Heart right ventricle (tissue), 16 donors: ENCODE measurements at regions not wholly inside any gene's neighbourhood (a gene's known extent, or its start where the extent isn't known, plus 50 kb on each side); places are given as distances from the start of the nearest gene placed in this dataset.

Experiments used
- ATAC-seq, 8 donors: fragments of 200-7000 bp; cut with Tn5 transposase; one replicate each; pipeline ENCODE4 v1.9.1; 2020; ENCODE audit warnings: mild to moderate bottlenecking in 8 of 8, moderate library complexity in 8 of 8, moderate number of reproducible peaks in 1 of 8
- DNase-seq, 2 donors: peaks; one replicate each; pipeline ENCODE4 v3.0.0-alpha.2; 2020
- H3K27ac ChIP-seq, 10 donors: fragments of 200-600 bp; sonication (generic) in 2 of 10; one replicate each; pipeline versions ENCODE4 v1.5.0 to v1.8.0; 2020 to 2022; ENCODE audit warnings: mild to moderate bottlenecking in 3 of 10
- H3K27me3 ChIP-seq, 7 donors: fragments of 200-600 bp; one replicate each; pipeline ENCODE4 v1.8.0; 2021 to 2022; ENCODE audit warnings: mild to moderate bottlenecking in 2 of 7
- H3K36me3 ChIP-seq, 9 donors: fragments of 200-600 bp; sonication (generic) in 1 of 9; one replicate each; pipeline versions ENCODE4 v1.5.0 to v1.8.0; 2020 to 2022; ENCODE audit warnings: mild to moderate bottlenecking in 2 of 9
- H3K4me1 ChIP-seq, 9 donors: fragments of 200-600 bp; sonication (generic) in 1 of 9; one replicate each; pipeline versions ENCODE4 v1.5.0 to v1.8.0; 2020 to 2022; ENCODE audit warnings: mild to moderate bottlenecking in 4 of 9
- H3K4me3 ChIP-seq, 10 donors: fragments of 200-600 bp; sonication (generic) in 2 of 10; one replicate each; pipeline versions ENCODE4 v1.5.0 to v1.8.0; 2020 to 2022; ENCODE audit warnings: mild to moderate bottlenecking in 7 of 10, moderate library complexity in 2 of 10
- H3K9me3 ChIP-seq, 11 donors: fragments of 200-600 bp in 10 of 11; sonication (generic) in 2 of 11; one replicate each; pipeline versions ENCODE4 v1.5.0 to v1.8.0; 2013 to 2022; ENCODE audit warnings: mild to moderate bottlenecking in 2 of 11, control low read depth in 1 of 11, moderate library complexity in 1 of 11
- WGBS, 2 donors: extraction: QIAGEN DNeasy Blood & Tissue Kit; methylation state at CpG; one replicate each; pipeline ENCODE4 v1.1.7; 2013; ENCODE audit warnings: inconsistent platforms in 1 of 2; 5-methylcytosine and 5-hydroxymethylcytosine counted together
- intact Hi-C, 10 donors: fragments of 100-400 bp; cut with DNase I; formaldehyde crosslinking; loops; one replicate each; pipeline versions ENCODE4 v1.11.1 to v1.14.2; 2022
- TF ChIP-seq, protein P1 (sequence below), 9 donors: fragments of 200-600 bp; sonication (generic) in 2 of 9; IDR thresholded peaks; one replicate each; pipeline versions ENCODE4 v1.5.0 to v1.8.0; 2021 to 2022; ENCODE audit warnings: antibody characterized with exemption in 9 of 9, mild to moderate bottlenecking in 5 of 9, moderate library complexity in 1 of 9
- donor health status: Arrhythmogenic right ventricular cardiomyopathy.
- donor health status: ischemic (EF 13 %, LVEDD 7.1; RV severe dilation, severe dysfunction).
- donor health status: healthy with polysubstance abuse.
- donor health status: DM: no; HTN: yes; CAD: no.
- donor health status: DM: no; HTN: no; CAD: no.
- donor health status: ischemic (EF 25% LVEDD 6.9; RV normal size, moderate dysfunction).
- donor health status: ischemic (EF 25% LVEDD 5.7; RV mildly dilated, moderate dysfunction).
- donor health status: healthy.
- donor health status: DM: yes; HTN: yes; CAD: no.
- donor health status: Ischemic cardiomyopathy.
- donor health status: ischemic (EF 35%, LVEDD 5.7; RV mildly dilated, moderate dysfunction).
- donor health status: nonischemic (EF 11% LVEDD 7.7; RV severe dilation, severe dysfunction).
- donor health status: DM: yes; HTN: yes; CAD: no.
- donor health status: PGD.
- donor health status: ischemic (EF 29% LVEDD 5.4; RV normal size, mild dysfunction).
- donor health status: nonischemic (EF 23%, LVEDD 6.1; RV moderate dilation, normal function).

DNA sequence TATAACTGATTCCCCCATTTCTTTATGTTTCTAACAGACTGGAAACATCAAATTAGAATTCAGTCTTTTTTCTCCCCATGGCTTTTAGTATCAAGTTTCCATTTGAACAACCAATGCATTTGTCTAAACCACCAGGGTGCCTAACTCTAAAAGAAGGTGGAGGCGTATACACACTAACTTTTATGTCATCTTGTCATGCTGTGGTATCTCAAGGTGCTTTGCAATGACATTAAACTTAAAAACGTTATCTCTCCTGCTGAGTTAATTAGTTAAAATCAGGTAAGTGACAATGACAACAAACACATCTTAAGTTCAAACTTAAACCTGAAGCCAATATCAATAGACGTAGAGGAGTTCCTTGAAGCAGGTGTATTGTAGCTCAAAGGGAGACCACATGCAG, 1001.7 kb downstream of the PCDH17 start:
- H3K27ac ChIP-seq: no peak overlapping the region
- no peaks in the 10 kb centered on the region for H3K4me1 ChIP-seq
- TF ChIP-seq, protein P1, sequence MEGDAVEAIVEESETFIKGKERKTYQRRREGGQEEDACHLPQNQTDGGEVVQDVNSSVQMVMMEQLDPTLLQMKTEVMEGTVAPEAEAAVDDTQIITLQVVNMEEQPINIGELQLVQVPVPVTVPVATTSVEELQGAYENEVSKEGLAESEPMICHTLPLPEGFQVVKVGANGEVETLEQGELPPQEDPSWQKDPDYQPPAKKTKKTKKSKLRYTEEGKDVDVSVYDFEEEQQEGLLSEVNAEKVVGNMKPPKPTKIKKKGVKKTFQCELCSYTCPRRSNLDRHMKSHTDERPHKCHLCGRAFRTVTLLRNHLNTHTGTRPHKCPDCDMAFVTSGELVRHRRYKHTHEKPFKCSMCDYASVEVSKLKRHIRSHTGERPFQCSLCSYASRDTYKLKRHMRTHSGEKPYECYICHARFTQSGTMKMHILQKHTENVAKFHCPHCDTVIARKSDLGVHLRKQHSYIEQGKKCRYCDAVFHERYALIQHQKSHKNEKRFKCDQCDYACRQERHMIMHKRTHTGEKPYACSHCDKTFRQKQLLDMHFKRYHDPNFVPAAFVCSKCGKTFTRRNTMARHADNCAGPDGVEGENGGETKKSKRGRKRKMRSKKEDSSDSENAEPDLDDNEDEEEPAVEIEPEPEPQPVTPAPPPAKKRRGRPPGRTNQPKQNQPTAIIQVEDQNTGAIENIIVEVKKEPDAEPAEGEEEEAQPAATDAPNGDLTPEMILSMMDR (IDR thresholded peaks at IDR 0.05): no peak
- DNase-seq (no peak), ATAC-seq (no peak)
- no peaks in the 10 kb centered on the region for H3K27me3 ChIP-seq
- H3K36me3 ChIP-seq: no peaks in the 10 kb centered on the region
- no peak overlapping the region for H3K4me3 ChIP-seq
- 83 to 84% methylated on average over 3 of the region's 3 CpGs for WGBS, 2 donors
- intact Hi-C loops: no loop called here
- peaks cover 0 to under 1% (median 0%) of the 10 kb centered on the region in 11 donors for H3K9me3 ChIP-seq

DNA sequence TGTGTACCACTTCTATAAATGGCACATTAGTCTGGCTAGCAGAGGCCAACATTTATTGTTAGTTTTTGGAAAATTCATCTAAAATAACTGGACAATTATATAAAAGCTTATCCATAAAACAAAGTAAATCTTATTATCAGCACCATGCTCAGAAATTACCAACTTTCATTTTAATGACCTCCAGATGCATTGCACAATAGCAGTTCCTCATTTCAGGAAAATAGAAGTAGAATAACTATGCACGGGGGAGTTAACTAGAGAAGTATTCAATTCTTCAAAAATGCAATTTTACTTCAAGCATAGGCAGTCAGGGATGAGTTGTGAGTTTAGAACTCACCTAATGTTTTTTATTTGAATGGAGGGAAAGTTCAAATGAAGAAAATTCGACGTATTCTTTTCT, 1023.5 kb downstream of the PCDH17 start:
- no peak overlapping the region for H3K27ac ChIP-seq
- no peak overlapping the region for H3K4me3 ChIP-seq
- DNase-seq: no peak
- peak in 1 of 8 donors; percentile 42 for ATAC-seq
- WGBS, 2 donors: 77 to 80% methylated on average over 3 of the region's 3 CpGs
- no peaks in the 10 kb centered on the region for H3K36me3 ChIP-seq
- no peaks in the 10 kb centered on the region for H3K27me3 ChIP-seq
- TF ChIP-seq, protein P1 (IDR thresholded peaks at IDR 0.05): no peak
- peaks cover 0 to 3% (median 0%) of the 10 kb centered on the region in 9 donors for H3K4me1 ChIP-seq
- intact Hi-C loops: no loop called here
- H3K9me3 ChIP-seq: no peaks in the 10 kb centered on the region

DNA sequence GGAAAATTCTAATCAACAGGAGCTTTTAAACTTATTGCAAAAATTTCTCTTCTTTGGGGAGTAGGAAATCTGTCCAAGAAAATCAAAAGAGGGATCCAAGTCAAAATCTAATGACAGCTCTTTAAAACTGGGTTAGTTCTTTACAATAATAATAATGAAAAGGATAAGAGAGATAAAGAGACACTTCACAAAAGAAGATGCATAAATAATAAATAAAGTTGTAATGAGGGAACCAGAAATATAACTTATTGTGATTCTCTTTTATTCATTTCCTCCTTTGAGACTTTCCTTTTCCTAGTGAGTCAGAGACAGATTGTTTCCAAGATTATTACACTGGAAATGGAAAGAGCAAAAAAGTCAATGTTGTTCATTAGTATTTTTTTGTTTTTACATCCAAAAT, 1029.3 kb downstream of the PCDH17 start:
- Histone ChIP-seq H3K27me3 (no peaks in the 10 kb centered on the region), H3K4me1 (peaks cover 0 to under 1% (median 0%) of the 10 kb centered on the region in 9 donors), H3K9me3 (no peaks in the 10 kb centered on the region), H3K4me3 (no peak overlapping the region), H3K36me3 (no peaks in the 10 kb centered on the region), H3K27ac (peak overlapping the region in 1 of 10 donors; percentile 14)
- DNase-seq (no peak), ATAC-seq (no peak)
- intact Hi-C loops: no loop called here
- TF ChIP-seq, protein P1 (IDR thresholded peaks at IDR 0.05): no peak

- DNase-seq (no peak), ATAC-seq (peak in 2 of 8 donors; percentile 38 to 76)
- no peaks in the 10 kb centered on the region for H3K9me3 ChIP-seq
- TF ChIP-seq, protein P1 (IDR thresholded peaks at IDR 0.05): no peak
- intact Hi-C loops: no loop called here
- no peaks in the 10 kb centered on the region for H3K27me3 ChIP-seq
- H3K4me3 ChIP-seq: no peak overlapping the region
- H3K27ac ChIP-seq: peak overlapping the region in 4 of 10 donors; percentile 6 to 27 (median 18)
- H3K36me3 ChIP-seq: no peaks in the 10 kb centered on the region
- peaks cover 0 to 4% (median 0%) of the 10 kb centered on the region in 9 donors for H3K4me1 ChIP-seq
- WGBS, 2 donors: 39 to 44% methylated on average over 1 of the region's 1 CpG
These were observed 1034.8 kb downstream of the PCDH17 start for GRCh38 chr13:58666331-58666730.
